HL-60 (cell line): ENCODE measurements at regions not wholly inside any gene's neighbourhood (a gene's known extent, or its start where the extent isn't known, plus 50 kb on each side); places are given as distances from the start of the nearest gene placed in this dataset.

ENCODE experiments used
- CTCF ChIP-seq: IDR thresholded peaks from one replicate; pipeline ENCODE4 v1.5.1; 2011; ENCODE audit warnings: low read length, control low read depth, inconsistent platforms; ENCODE audit not compliant: insufficient read depth
- POLR2AphosphoS5 ChIP-seq: IDR thresholded peaks from 2 replicates; pipeline ENCODE4 v1.6.1; 2012; ENCODE audit warnings: low read depth
- SPI1 ChIP-seq: IDR thresholded peaks from 2 replicates; pipeline ENCODE4 v1.6.1; 2012; ENCODE audit warnings: low read depth, mild to moderate bottlenecking, borderline replicate concordance

- no peak for TF ChIP-seq CTCF
- no peak for TF ChIP-seq POLR2AphosphoS5
- TF ChIP-seq SPI1, result no peak
These were observed 210.5 kb downstream of the MN1 start for GRCh38 chr22:27591060-27591459.
